Effector memory CD4-positive, alpha-beta T cell (primary cell): ENCODE measurements at regions not wholly inside any gene's neighbourhood (a gene's known extent, or its start where the extent isn't known, plus 50 kb on each side); places are given as distances from the start of the nearest gene placed in this dataset.
"Not testable (repeated sequence)": the region's sequence is repeated elsewhere in the genome, so short reads cannot be mapped to it uniquely, and the experiment has no call there.

Experiments
- DNase-seq, 3 donors: peaks; one replicate each; pipeline ENCODE4 v3.0.0-alpha.2; 2020
- H3K27ac ChIP-seq: 2 replicates; pipeline ENCODE4 v1.7.0; 2013; ENCODE audit warnings: mild to moderate bottlenecking, low read length, moderate library complexity; ENCODE audit not compliant: insufficient read depth, poor library complexity, severe bottlenecking
- H3K27me3 ChIP-seq: replicated peaks from 2 replicates; pipeline ENCODE4 v1.7.0; 2013; ENCODE audit warnings: mild to moderate bottlenecking, low read length; ENCODE audit not compliant: insufficient read depth, control insufficient read depth, poor library complexity, severe bottlenecking
- H3K36me3 ChIP-seq: 2 replicates; pipeline ENCODE4 v1.7.0; 2013; ENCODE audit warnings: mild to moderate bottlenecking, low read length, moderate library complexity; ENCODE audit not compliant: control insufficient read depth, insufficient read depth
- H3K4me1 ChIP-seq: 2 replicates; pipeline ENCODE4 v1.7.0; 2013; ENCODE audit warnings: low read length, mild to moderate bottlenecking; ENCODE audit not compliant: control insufficient read depth, insufficient read depth, poor library complexity, severe bottlenecking
- H3K4me3 ChIP-seq: 2 replicates; pipeline ENCODE4 v1.7.0; 2013; ENCODE audit warnings: low read length, low read depth, mild to moderate bottlenecking; ENCODE audit not compliant: insufficient read depth, poor library complexity, severe bottlenecking
- H3K9me3 ChIP-seq: 2 replicates; pipeline ENCODE4 v1.7.0; 2013; ENCODE audit warnings: mild to moderate bottlenecking, low read length, moderate library complexity; ENCODE audit not compliant: control insufficient read depth

GRCh38 chr1:65615859-65616258 lies 176.8 kb upstream of the PDE4B start:
- no peaks in the 10 kb centered on the region for H3K9me3 ChIP-seq

GRCh38 chr1:65621721-65622120 lies 171.0 kb upstream of the PDE4B start:
- H3K9me3 ChIP-seq, DNase-seq, H3K27me3 ChIP-seq, H3K4me1 ChIP-seq, H3K4me3 ChIP-seq, H3K36me3 ChIP-seq, H3K27ac ChIP-seq: not testable (repeated sequence)

More at GRCh38 chr1:65615859-65616258, 176.8 kb upstream of the PDE4B start:
- Histone ChIP-seq H3K36me3 (no peaks in the 10 kb centered on the region), H3K27me3 (no peaks in the 10 kb centered on the region), H3K4me3 (no peak overlapping the region), H3K4me1 (no peaks in the 10 kb centered on the region), H3K27ac (no peak overlapping the region)
- DNase-seq = no peak

GRCh38 chr1:65623895-65624294 lies 168.8 kb upstream of the PDE4B start:
- Histone ChIP-seq H3K4me1 (no peaks in the 10 kb centered on the region), H3K4me3 (no peak overlapping the region), H3K27ac (no peak overlapping the region), H3K36me3 (no peaks in the 10 kb centered on the region), H3K9me3 (no peaks in the 10 kb centered on the region), H3K27me3 (no peaks in the 10 kb centered on the region)
- DNase-seq = no peak

GRCh38 chr1:65625528-65625927 lies 167.2 kb upstream of the PDE4B start:
- no peak overlapping the region for H3K27ac ChIP-seq
- no peaks in the 10 kb centered on the region for H3K27me3 ChIP-seq
- H3K9me3 ChIP-seq = no peaks in the 10 kb centered on the region
- DNase-seq = no peak
- H3K36me3 ChIP-seq = no peaks in the 10 kb centered on the region
- no peaks in the 10 kb centered on the region for H3K4me1 ChIP-seq
- H3K4me3 ChIP-seq = no peak overlapping the region

GRCh38 chr1:65626003-65626402 lies 166.7 kb upstream of the PDE4B start:
- no peaks in the 10 kb centered on the region for H3K27me3 ChIP-seq
- no peaks in the 10 kb centered on the region for H3K36me3 ChIP-seq
- no peaks in the 10 kb centered on the region for H3K9me3 ChIP-seq
- H3K4me3 ChIP-seq = no peak overlapping the region
- no peaks in the 10 kb centered on the region for H3K4me1 ChIP-seq
- H3K27ac ChIP-seq = no peak overlapping the region
- DNase-seq = no peak

GRCh38 chr1:65629788-65630187 lies 162.9 kb upstream of the PDE4B start:
- no peak overlapping the region for H3K27ac ChIP-seq
- DNase-seq = no peak

GRCh38 chr1:65630855-65631254 lies 161.8 kb upstream of the PDE4B start:
- DNase-seq = no peak
- Histone ChIP-seq H3K27me3 (no peaks in the 10 kb centered on the region), H3K27ac (no peak overlapping the region), H3K36me3 (no peaks in the 10 kb centered on the region), H3K9me3 (no peaks in the 10 kb centered on the region), H3K4me3 (no peak overlapping the region), H3K4me1 (no peaks in the 10 kb centered on the region)

More at GRCh38 chr1:65629788-65630187, 162.9 kb upstream of the PDE4B start:
- Histone ChIP-seq H3K27me3 (no peaks in the 10 kb centered on the region), H3K4me3 (no peak overlapping the region), H3K4me1 (no peaks in the 10 kb centered on the region), H3K9me3 (no peaks in the 10 kb centered on the region), H3K36me3 (no peaks in the 10 kb centered on the region)

GRCh38 chr1:65632235-65632634 lies 160.5 kb upstream of the PDE4B start:
- Histone ChIP-seq H3K36me3 (no peaks in the 10 kb centered on the region), H3K9me3 (no peaks in the 10 kb centered on the region), H3K27me3 (no peaks in the 10 kb centered on the region), H3K27ac (no peak overlapping the region), H3K4me3 (no peak overlapping the region), H3K4me1 (no peaks in the 10 kb centered on the region)
- DNase-seq = no peak

- no peaks in the 10 kb centered on the region for H3K27me3 ChIP-seq
- H3K27ac ChIP-seq = no peak overlapping the region
- no peak for DNase-seq
- H3K9me3 ChIP-seq = no peaks in the 10 kb centered on the region
- H3K36me3 ChIP-seq = no peaks in the 10 kb centered on the region
- no peaks in the 10 kb centered on the region for H3K4me1 ChIP-seq
- H3K4me3 ChIP-seq = no peak overlapping the region
Measured at GRCh38 chr1:65640046-65640445, 152.6 kb upstream of the PDE4B start.

- not testable (repeated sequence) for DNase-seq, H3K27ac ChIP-seq, H3K4me3 ChIP-seq, H3K27me3 ChIP-seq, H3K9me3 ChIP-seq, H3K4me1 ChIP-seq, H3K36me3 ChIP-seq
Measured at GRCh38 chr1:65649185-65649584, 143.5 kb upstream of the PDE4B start.

GRCh38 chr1:65650682-65651081 lies 142.0 kb upstream of the PDE4B start:
- H3K36me3 ChIP-seq = no peaks in the 10 kb centered on the region
- no peaks in the 10 kb centered on the region for H3K27me3 ChIP-seq
- no peak for DNase-seq
- H3K9me3 ChIP-seq = no peaks in the 10 kb centered on the region
- H3K4me3 ChIP-seq = no peak overlapping the region
- H3K27ac ChIP-seq = no peak overlapping the region
- no peaks in the 10 kb centered on the region for H3K4me1 ChIP-seq
